Tibial nerve (tissue), 4 donors: ENCODE measurements at regions not wholly inside any gene's neighbourhood (a gene's known extent, or its start where the extent isn't known, plus 50 kb on each side); places are given as distances from the start of the nearest gene placed in this dataset.

ENCODE experiments used
- CTCF ChIP-seq, 5 experiments: fragments of 200-600 bp in 3 of 5; fragments of 450-650 bp in 2 of 5; sonication (generic) in 3 of 5; IDR thresholded peaks; one replicate each; pipeline ENCODE4 v1.5.1; 2016 to 2019; ENCODE audit warnings: antibody characterized with exemption in 5 of 5, mild to moderate bottlenecking in 3 of 5, moderate library complexity in 2 of 5
- EP300 ChIP-seq, 2 donors: sonication (generic); formaldehyde crosslinking; IDR thresholded peaks; one replicate each; pipeline ENCODE4 v1.6.1; 2017; ENCODE audit warnings: antibody characterized with exemption in 2 of 2, mild to moderate bottlenecking in 1 of 2

- TF ChIP-seq CTCF (IDR thresholded peaks at IDR 0.05) = no peak
- no peak for TF ChIP-seq EP300 (IDR thresholded peaks at IDR 0.05)
These were observed 53.4 kb upstream of the SETBP1 start for GRCh38 chr18:44627280-44627679.
